Spleen (tissue), 11 donors: ENCODE measurements at regions not wholly inside any gene's neighbourhood (a gene's known extent, or its start where the extent isn't known, plus 50 kb on each side); places are given as distances from the start of the nearest gene placed in this dataset.

ENCODE experiments used
- DNase-seq: peaks from one replicate; pipeline ENCODE4 v3.0.0-alpha.2; 2020
- H3K27ac ChIP-seq, 8 donors: fragments of 200-600 bp; sonication (generic) in 7 of 8; 1 replicate in 4 of 8; 2 replicates in 4 of 8; pipeline versions ENCODE4 v1.5.0 to v1.8.0; 2016 to 2021; ENCODE audit warnings: inconsistent platforms in 4 of 8, mild to moderate bottlenecking in 4 of 8, moderate library complexity in 1 of 8
- H3K27me3 ChIP-seq, 7 donors: fragments of 200-600 bp; sonication (generic) in 6 of 7; replicated peaks in 1 of 7; 1 replicate in 4 of 7; 2 replicates in 3 of 7; pipeline versions ENCODE4 v1.5.0 to v1.8.0; 2016 to 2021; ENCODE audit warnings: inconsistent platforms in 3 of 7, mild to moderate bottlenecking in 1 of 7
- H3K36me3 ChIP-seq, 6 donors: fragments of 200-600 bp; sonication (generic) in 5 of 6; 1 replicate in 4 of 6; 2 replicates in 2 of 6; pipeline versions ENCODE4 v1.5.0 to v1.8.0; 2016 to 2021; ENCODE audit warnings: inconsistent platforms in 2 of 6
- H3K4me1 ChIP-seq, 6 donors: fragments of 200-600 bp; sonication (generic) in 5 of 6; 1 replicate in 3 of 6; 2 replicates in 3 of 6; pipeline versions ENCODE4 v1.5.0 to v1.8.0; 2016 to 2021; ENCODE audit warnings: inconsistent platforms in 3 of 6
- H3K4me3 ChIP-seq, 8 donors: fragments of 200-600 bp; sonication (generic) in 7 of 8; 1 replicate in 4 of 8; 2 replicates in 4 of 8; pipeline versions ENCODE4 v1.5.0 to v1.8.0; 2016 to 2021; ENCODE audit warnings: inconsistent platforms in 4 of 8, mild to moderate bottlenecking in 4 of 8, moderate library complexity in 2 of 8
- H3K9me3 ChIP-seq, 8 donors: fragments of 200-600 bp; sonication (generic) in 7 of 8; 1 replicate in 4 of 8; 2 replicates in 4 of 8; pipeline versions ENCODE4 v1.5.0 to v1.8.0; 2016 to 2021; ENCODE audit warnings: inconsistent platforms in 4 of 8
- CTCF ChIP-seq, 11 experiments: fragments of 200-600 bp in 7 of 11; fragments of 450-650 bp in 4 of 11; sonication (generic) in 4 of 11; IDR thresholded peaks in 8 of 11; conservative IDR thresholded peaks in 3 of 11; 1 replicate in 7 of 11; 2 replicates in 4 of 11; pipeline versions ENCODE4 v1.4.0 to v1.8.0; 2016 to 2021; ENCODE audit warnings: antibody characterized with exemption in 11 of 11, inconsistent platforms in 4 of 11, mild to moderate bottlenecking in 1 of 11
- POLR2A ChIP-seq, 3 donors: fragments of 450-650 bp; IDR thresholded peaks; one replicate each; pipeline ENCODE4 v1.5.1; 2017; ENCODE audit warnings: antibody characterized with exemption in 3 of 3, mild to moderate bottlenecking in 1 of 3
- POLR2AphosphoS5 ChIP-seq, 3 donors: sonication (generic); formaldehyde crosslinking; IDR thresholded peaks; one replicate each; pipeline ENCODE4 v1.5.1; 2017; ENCODE audit warnings: antibody characterized with exemption in 3 of 3
- WGBS, 5 donors: extraction: QIAGEN DNeasy Blood & Tissue Kit in 3 of 5; methylation state at CpG; one replicate each; pipeline versions ENCODE4 v1.1.5 to v1.1.7; 2013 to 2018; 5-methylcytosine and 5-hydroxymethylcytosine counted together
- intact Hi-C: fragments of 100-400 bp; cut with DNase I; formaldehyde crosslinking; loops from one replicate; pipeline ENCODE4 v1.15.0; 2023; ENCODE audit warnings: low total_unique reads
- donor health status: healthy with polysubstance abuse.
- donor health status: DM: no; HTN: no; CAD: no; lungs with moderate emphysema.
- donor health status: DM: no; HTN: no; CAD: no.
- donor health status: Bipolar disorder and iron deficiency.
- donor health status: healthy.
- donor health status: DM: no; HTN: no; CAD: no.
- donor health status: DM: yes; HTN: yes; CAD: no.

- intact Hi-C loops: no loop called here
- no peak for TF ChIP-seq POLR2AphosphoS5 (IDR thresholded peaks at IDR 0.05)
- TF ChIP-seq CTCF (IDR thresholded peaks at IDR 0.05 in 8 of 11, conservative IDR thresholded peaks at IDR 0.05 in 3 of 11): no peak
- no peak for TF ChIP-seq POLR2A (IDR thresholded peaks at IDR 0.05)
- H3K36me3 ChIP-seq: no peaks in the 10 kb centered on the region
- H3K27ac ChIP-seq: no peak overlapping the region
- no peaks in the 10 kb centered on the region for H3K27me3 ChIP-seq
- 91 to 98% (median 92%) methylated on average over 5 of the region's 5 CpGs for WGBS, 5 donors
- no peaks in the 10 kb centered on the region for H3K9me3 ChIP-seq
- H3K4me3 ChIP-seq: no peak overlapping the region
- no peak for DNase-seq
- no peaks in the 10 kb centered on the region for H3K4me1 ChIP-seq
Observed at GRCh38 chr13:105193026-105193425, 1342.4 kb downstream of the EFNB2 start.

- H3K27me3 ChIP-seq: no peaks in the 10 kb centered on the region
- TF ChIP-seq POLR2A (IDR thresholded peaks at IDR 0.05): no peak
- TF ChIP-seq CTCF (IDR thresholded peaks at IDR 0.05 in 8 of 11, conservative IDR thresholded peaks at IDR 0.05 in 3 of 11): no peak
- no peak for TF ChIP-seq POLR2AphosphoS5 (IDR thresholded peaks at IDR 0.05)
- intact Hi-C loops: no loop called here
- H3K4me3 ChIP-seq: no peak overlapping the region
- no peaks in the 10 kb centered on the region for H3K36me3 ChIP-seq
- no peaks in the 10 kb centered on the region for H3K4me1 ChIP-seq
- 59 to 87% (median 75%) methylated on average over 3 of the region's 3 CpGs for WGBS, 5 donors
- no peaks in the 10 kb centered on the region for H3K9me3 ChIP-seq
- DNase-seq: no peak
- no peak overlapping the region for H3K27ac ChIP-seq
Observed at GRCh38 chr13:105184201-105184600, 1351.3 kb downstream of the EFNB2 start.

- TF ChIP-seq CTCF (IDR thresholded peaks at IDR 0.05 in 8 of 11, conservative IDR thresholded peaks at IDR 0.05 in 3 of 11) (no peak), POLR2A (IDR thresholded peaks at IDR 0.05) (no peak), POLR2AphosphoS5 (IDR thresholded peaks at IDR 0.05) (no peak)
- intact Hi-C loops: no loop called here
- Histone ChIP-seq H3K27ac (no peak overlapping the region), H3K36me3 (no peaks in the 10 kb centered on the region), H3K27me3 (no peaks in the 10 kb centered on the region), H3K4me3 (no peak overlapping the region), H3K4me1 (no peaks in the 10 kb centered on the region), H3K9me3 (no peaks in the 10 kb centered on the region)
- no peak for DNase-seq
- 50 to 74% (median 56%) methylated on average over 3 of the region's 3 CpGs for WGBS, 5 donors
Observed at GRCh38 chr13:105177265-105177900, 1358.1 kb downstream of the EFNB2 start.

- no peak for DNase-seq
- TF ChIP-seq POLR2A (IDR thresholded peaks at IDR 0.05) (no peak), CTCF (IDR thresholded peaks at IDR 0.05 in 8 of 11, conservative IDR thresholded peaks at IDR 0.05 in 3 of 11) (no peak), POLR2AphosphoS5 (IDR thresholded peaks at IDR 0.05) (no peak)
- no peaks in the 10 kb centered on the region for H3K36me3 ChIP-seq
- no peaks in the 10 kb centered on the region for H3K4me1 ChIP-seq
- H3K9me3 ChIP-seq: peaks cover 0 to 13% (median 0%) of the 10 kb centered on the region in 8 donors
- H3K27ac ChIP-seq: no peak overlapping the region
- H3K4me3 ChIP-seq: no peak overlapping the region
- intact Hi-C loops: no loop called here
- no peaks in the 10 kb centered on the region for H3K27me3 ChIP-seq
Observed at GRCh38 chr13:105170438-105170837, 1365.0 kb downstream of the EFNB2 start.
